Endometrium (tissue), 2 donors: ENCODE measurements at regions not wholly inside any gene's neighbourhood (a gene's known extent, or its start where the extent isn't known, plus 50 kb on each side); places are given as distances from the start of the nearest gene placed in this dataset.

Source experiments
- FAIRE-seq: peaks from 2 replicates; lab custom pipeline; 2012; peaks lifted over from hg19 to GRCh38; lab: Jason Lieb, UNC
- donor health status: control.
- donor health status: control.

DNA sequence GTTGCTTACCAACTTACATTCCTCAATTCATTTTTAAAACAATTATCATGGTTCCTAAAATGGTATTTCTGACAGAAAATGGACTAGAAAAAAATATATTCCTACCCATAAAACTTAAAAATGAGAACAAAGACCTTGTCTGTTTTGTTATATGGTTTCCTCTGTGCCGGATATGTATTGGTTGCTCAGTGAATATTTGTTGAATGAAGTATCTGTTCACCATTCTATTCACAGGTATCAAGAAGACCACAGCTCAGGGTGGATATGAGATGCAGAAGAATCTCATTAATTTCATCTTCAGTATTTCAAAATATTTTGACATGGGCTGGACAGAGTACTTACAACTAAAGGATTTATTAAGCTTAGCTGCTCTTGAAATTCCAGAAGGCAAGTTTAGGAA, 58.1 kb downstream of the TUSC7 start:
- no peak for FAIRE-seq

DNA sequence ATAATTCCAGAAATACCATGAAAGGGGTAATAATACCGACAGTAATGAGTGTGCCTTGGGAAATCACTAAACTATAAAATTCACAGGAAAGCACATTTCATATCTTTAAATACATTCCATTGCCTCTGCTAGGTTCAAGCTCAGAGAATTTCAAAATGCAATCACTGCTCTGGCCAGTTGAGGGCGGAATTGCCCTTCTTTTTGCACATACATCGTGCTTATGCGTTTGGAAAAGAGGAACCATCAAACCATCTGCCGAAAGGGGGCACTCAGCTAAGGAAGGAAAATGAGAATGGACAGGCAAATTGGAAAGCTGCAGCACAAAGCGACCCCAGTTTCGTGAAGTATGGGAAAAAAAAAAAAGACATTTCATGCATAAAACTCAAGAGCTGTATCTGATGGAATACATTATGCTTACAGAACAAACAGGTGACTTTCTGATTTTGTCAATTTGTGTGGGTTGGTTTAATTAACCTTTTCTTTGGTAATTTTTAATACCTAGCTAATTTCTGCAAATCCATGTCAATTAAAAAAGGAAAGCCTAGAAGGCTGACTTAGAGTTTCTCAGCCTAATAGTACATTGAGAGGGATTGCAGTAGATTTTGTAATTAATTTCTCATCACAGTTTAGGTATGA, 61.4 kb downstream of the TUSC7 start:
- peak; percentile 86 for FAIRE-seq

DNA sequence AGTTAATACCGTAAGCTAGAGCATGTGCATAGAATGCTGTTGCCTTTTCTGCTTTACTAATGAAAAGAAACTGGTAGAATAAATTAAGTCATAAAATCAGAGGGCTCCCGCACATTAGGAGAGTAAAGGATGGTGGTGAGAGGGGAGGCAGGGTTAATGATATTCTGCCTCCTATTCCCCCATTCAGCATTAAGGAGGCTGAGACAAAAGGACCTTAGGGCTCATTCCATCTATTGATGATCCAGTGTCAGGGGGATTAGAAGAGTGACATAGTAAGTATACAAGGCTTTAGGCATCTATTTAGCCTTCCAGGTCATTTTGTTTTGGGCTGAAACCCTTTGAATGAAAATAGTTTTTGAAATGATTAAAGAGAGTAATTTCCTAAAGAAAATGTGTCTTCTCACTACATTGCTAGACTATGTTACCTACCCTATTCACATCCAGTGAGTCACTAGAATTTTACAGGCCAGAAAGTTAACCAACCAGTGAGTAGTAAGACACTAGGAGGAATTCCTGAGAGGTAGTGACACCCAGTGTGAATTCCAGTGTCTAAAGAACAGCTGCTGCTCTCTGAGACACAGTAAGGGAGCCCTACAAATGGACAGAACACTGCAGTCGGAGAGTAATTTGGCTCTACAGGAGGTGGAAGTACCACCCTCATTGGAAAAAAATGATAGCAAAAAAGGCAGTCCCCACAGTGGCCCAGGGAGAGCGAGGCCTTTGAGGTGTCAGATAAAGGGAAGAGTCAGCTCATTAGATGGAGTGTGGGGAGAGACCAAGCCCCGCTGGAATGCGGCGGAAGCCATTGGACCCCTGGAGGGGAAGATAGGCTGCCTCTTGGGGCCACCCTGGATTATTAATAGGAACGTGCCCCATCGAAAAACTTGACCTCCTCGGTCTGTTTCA, 67.6 kb downstream of the TUSC7 start:
- no peak for FAIRE-seq

DNA sequence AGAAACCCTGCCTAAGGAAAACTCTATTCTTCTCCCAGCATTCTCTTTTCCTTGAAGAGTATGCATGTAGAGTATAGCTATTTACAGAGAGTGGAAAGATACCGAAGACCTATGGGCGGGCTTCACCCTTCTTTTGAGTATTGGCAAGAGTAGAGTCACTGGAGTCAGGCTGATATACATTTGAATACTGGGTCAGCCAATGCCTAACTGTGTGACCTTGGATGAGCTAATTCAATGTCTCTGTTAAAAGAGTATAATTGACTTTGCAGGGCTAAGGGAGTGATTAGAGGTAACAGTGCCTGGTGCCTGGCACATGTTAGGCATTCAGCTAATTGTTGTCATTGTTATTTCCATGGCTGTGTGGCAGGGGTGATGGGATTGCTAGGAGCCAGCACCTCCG, 75.6 kb downstream of the TUSC7 start:
- FAIRE-seq = no peak

DNA sequence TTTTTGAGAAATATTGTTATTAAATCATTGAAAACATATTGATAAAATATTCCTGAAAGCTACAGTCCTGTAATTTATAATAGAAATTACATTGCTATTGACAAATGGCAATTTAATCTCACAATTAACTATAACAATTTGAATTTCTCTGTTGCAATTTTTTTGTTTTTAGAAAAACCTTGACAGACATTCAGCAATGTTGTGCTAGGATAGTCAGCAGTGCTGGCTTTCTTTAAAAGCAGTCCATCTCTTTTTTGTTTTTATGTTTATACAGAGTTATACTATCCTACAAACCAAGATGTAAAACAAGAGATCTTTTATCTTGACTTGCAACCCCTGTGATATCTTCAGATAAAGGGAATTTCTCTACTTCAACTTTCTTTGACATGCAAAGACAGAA, 93.1 kb downstream of the TUSC7 start:
- FAIRE-seq = no peak

DNA sequence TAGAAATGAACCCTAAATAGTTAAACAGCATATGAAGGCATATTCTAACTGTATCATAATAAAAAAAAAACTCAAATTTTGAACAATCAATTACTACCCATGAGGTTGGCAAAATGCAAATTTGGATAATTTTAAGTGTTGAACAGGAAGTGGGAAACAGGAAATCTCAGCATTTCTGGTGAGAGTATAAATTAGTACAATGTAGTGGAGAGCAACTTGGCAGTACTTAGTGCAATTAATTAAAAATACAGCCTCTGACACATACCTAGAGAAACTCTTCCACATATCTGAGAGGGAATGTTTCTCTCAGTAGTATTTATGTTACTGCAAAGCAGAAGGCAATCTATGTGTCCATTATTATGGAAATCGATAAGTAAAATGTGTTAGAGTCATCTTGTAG, 96.8 kb downstream of the TUSC7 start:
- no peak for FAIRE-seq

DNA sequence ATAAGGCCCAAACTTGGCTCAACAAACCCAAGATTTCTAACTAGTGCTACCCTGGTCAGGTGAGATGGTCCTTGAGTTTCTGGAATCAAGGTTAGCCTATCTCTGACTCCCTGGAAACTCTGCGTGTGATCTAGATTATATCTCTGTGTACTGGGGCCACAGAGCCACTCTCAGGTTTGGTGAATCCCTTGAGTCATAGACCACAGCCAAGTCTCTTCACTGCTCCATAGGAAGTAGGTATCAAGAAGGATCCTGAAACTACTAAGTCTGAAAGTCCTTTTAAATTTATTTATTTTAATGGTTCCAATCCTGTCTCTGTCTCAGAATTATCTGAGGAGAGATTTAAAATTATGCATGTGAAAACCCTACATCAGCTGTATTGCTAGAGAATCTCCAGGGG, 99.1 kb downstream of the TUSC7 start:
- no peak for FAIRE-seq

DNA sequence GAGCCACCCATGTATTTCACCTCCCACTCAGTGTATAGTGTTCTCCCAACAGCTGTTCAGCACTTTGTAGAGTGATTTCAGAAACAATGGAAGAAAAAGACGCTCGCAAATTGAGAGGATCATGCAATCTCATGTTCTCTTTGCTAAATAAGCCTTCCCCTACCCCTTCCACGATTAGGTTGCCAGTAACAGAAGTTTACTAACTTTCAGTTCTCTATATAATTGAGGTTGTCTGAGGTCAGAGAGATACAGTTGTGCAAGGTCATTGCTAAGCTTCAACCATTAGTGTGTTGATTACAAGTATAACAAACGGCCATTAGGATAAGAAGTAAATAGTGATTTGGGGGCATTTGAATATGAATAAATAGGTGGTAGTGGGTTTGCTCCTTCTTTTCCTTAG, 99.6 kb downstream of the TUSC7 start:
- FAIRE-seq = no peak

DNA sequence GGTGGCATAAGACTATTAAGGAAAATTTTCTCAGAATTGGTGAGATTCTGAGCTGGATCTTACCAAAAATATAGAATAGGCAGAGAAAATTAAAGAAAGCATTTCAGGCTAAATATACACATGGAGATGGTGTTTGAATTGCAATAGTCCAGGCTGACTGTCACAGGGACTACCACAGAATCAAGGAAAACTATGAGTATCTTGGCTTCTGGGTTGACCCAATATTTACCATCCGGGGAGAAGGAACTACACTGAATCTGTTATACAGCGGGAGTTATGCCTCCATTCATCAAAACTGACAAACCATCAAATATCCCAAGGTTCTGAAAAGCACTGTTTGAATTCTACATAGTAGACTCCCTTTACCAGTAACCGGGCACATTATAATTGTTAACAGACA, 102.2 kb downstream of the TUSC7 start:
- FAIRE-seq = no peak

DNA sequence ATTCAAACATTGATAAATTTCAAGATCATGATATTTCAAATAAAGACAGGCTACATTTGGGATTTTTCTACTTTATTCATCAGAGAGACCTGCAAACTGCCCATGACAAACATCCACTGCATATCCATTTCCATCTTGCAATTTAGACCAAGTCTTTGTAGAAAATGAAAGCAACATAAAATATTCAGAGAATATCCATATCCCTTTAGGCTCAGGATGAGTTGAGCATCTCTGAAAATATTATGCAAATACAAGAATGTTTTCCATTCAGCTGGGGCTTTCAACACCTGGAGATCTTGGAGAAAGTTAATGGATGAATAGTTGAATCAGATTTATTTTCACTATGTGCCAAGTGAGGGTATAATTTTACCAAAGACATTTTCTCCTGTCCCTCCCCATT, 103.4 kb downstream of the TUSC7 start:
- no peak for FAIRE-seq

DNA sequence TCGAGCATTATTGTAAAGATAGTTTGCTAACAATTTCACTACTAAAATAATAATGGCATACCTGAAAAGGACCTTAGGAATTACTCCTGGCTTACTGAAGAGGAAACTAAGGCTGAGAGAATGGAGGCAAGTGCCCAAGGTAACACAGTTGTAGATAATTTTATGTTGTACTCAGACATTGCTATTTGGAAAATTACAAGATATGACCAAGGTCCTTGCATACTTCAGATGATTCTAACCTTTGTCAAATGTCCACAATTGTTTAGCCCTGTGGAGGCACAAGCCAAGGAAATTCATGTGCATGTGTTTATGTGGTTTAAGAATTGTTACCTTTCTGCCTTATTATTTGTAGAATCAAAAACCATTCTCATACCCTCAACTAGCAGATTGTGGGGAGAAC, 105.7 kb downstream of the TUSC7 start:
- FAIRE-seq = no peak

DNA sequence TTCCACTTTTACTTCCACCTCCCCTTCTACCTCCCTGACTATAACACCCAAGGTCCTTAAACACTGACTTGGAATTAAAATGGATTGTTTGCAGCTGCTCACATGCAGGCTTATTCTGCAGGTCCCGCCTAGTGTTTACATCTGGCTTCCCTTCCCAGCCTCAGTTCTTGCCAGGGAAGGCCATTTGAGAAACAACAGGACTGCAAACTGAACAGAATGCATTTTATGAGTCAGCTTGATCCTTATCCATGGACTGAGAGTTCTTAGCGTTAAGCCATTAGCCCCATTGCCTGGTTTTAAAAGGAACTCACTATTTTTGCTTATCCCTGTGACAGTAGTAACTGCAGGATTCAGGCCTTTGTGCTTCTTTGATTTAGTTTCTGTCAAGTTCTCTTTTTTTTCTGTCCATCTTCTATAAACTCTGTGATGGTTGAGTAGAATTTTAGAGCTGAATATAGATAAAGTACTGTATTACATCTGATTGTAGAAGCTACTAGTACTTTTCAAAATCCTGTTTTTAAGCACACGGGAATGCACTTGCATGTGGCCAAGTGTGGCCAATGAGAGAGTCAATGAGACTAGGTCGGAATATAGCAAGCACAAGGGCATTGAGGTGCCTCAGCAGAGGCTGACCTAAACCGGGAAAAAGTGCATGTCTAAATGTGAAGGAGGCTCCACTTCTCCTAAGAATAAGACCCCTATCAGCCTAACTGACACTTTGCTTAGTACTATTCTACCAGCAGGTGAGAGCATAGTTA, 106.4 kb downstream of the TUSC7 start:
- peak; percentile 86 for FAIRE-seq

DNA sequence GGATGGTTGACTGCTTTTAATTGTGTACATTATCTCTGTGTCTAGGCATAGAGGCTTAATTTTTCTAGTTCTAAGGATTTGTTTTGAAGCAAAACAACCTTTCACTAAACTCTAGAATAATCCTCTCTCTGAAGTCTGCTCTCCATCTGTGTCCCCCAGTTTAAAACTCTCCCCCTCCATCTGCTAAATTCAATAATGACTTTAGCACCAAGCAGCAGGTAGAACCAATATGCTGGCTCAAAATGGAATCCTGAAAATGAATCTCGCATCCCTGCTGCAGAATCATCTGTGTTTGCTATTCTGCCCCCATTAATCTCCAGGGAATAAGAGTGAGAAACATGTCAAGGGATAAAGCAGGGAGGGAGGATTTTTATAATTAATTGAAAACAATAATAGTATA, 111.8 kb downstream of the TUSC7 start:
- FAIRE-seq = no peak

DNA sequence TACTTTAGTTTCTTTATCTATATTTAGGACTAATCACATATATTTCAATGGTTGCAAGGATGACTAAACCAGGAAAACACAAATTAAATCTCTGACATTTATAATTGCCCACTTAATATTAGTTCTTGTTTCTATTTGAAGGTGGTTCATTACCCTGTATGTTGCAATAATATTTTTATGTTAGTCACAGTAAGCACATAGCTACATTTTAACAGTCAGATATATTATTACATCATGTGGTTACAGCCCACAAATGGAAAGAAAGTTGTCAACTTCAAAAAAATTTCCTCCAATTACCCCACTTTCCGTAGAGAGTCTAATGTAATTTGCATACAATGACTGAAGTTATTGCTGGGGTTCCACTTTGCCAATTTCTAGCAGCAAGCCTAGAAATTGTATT, 114.6 kb downstream of the TUSC7 start:
- FAIRE-seq = no peak

DNA sequence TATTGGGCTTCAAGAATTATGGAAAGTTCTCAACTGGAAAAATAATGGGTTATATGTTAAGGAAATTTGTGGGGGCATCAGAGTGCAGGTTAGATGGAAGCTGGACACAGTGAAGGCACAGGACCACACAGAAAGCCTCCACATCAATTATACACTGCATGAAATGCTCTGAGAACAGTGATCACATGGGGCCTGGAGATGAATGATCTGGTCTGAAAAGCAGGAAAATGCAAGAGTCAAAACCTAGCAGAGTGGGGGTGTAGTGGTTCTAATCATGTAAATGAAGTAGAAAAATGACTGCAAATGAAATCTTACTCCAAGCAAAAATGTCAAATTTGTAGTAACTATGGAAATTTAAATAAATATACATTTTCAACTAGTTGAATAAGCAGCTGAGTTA, 123.6 kb downstream of the TUSC7 start:
- FAIRE-seq = no peak

DNA sequence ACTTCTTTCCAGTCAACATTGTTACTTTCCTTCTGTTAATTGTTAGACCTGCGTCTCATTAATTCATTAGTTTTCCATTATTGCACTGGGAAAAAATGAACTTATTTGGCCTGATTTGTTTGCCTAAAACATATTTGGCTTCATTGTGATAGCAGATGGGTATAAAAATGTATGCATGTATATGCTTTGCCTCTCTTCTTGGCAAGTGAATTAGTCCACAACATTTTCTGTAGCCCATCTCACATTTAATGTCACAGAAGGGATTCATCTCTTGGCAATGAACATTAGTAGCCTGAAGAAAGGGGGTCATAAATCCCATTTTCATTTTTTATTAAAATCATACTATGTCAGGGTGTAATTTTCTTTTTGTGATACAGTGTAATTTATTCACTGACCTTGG, 125.2 kb downstream of the TUSC7 start:
- FAIRE-seq = no peak

DNA sequence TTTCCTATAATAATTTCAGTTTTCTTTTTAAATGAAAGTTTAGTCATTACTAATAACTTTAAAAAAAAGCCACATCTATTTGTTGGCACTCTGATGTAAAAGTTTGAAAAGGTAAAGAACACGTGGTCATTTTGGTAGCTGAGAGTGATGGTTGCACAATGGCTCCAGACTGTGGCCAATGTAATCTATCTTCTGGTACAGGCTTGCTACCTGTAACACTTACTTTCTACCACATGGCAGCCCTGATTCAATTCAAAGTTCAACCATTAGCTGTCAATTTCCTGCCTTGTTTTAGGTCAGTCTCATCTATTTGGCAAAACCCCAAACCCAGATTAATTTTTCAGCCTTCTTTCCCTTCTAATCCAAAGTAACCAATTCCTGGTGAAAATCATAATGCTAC, 126.1 kb downstream of the TUSC7 start:
- no peak for FAIRE-seq

DNA sequence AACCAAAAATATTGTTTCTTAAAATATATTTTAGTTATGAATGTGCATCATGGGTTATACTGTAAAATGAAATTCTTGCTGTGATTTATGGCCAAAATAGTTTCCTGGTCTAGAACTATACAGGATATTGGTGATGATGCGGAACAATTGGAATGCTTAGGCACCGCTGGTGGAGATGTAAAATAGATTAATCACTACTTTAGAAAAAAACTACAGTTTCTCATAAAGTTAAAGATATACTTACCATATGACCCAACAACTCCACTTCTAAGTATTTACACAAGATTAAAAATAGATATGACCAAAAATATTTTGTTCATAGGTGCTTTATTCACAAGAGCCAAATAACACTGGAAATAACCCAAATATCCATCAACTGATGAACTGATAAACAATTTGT, 126.7 kb downstream of the TUSC7 start:
- no peak for FAIRE-seq

DNA sequence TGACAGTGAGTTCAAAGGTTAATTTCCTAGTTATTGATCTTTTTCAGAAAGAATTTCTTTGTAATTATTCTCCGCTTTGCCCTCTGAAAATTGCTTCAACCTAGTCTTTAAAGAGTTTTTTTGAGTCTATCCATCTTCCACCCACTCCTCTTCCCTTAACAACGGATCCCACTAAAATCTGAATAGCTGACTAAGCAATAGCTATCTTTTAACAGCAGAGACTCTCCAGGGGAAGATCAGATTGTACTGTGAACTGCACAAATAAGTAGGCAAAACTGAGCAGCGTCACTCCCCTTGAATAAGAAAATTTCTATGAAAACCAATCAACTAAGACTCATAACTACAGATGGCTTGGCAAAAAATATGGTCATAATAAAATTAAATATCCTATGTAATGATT, 127.9 kb downstream of the TUSC7 start:
- no peak for FAIRE-seq

DNA sequence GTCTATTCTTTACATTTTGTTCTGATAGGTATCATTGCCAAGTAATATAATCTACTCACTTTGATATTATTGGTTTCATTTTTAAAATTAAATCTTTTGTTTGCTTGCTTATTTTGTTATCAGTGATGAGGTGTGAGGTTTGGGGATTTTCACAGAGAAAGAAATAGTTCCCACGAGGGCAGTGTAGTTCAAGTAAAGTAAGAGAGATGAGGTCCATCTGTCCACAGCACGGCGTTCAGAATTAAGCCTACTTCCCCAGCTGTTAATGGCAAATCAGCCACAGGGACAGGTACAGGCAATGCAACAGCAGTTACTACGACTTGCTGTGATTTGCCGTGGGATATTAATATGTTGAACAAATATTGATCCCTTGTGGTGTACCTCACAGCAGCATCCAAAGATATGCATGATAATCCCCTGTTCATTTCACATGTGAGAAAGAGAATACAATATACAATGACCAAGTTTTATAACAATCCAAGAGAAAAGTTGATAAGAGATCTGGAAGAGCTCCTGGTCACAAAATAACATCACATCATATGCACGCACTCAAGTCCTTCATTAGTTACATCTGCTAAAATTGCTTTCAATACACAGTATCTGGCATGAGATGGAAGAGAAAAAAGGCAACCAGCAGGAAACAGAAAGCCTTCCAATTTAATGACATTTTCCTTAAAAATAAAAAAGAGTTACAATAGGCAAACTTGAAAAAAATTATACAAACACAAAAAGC, 131.6 kb downstream of the TUSC7 start:
- FAIRE-seq = no peak

DNA sequence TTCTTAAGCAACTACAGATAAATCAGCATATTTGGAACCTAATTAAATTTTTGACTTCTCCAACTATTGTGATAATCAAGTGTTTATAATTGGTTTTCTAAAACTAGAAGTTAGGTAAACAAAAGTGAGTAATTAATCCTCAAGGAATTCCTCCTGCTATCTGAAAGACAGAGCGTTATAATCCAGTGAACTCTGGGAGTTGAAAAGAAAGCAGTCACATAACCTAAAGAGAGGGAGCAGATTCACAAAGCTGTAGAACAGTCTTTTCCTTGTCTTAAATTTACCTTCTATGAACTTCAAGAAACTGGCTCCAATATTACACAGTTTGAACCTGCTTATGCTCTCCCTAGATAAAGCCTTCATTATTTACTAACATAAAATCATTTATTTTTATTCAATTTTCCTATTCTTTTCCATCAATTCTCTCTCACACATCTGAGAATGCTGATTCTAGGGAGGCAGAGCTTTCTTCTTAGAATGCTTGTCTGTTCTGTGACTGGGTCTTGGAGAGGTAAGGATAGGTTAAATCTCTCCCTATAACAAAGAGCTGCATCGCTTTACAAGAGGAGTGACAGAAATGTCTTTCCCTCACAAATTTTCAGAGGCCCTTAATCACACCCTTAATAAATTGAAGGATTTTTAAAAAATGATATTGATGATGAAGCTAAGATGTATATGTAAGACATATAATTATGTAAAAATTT, 132.8 kb downstream of the TUSC7 start:
- FAIRE-seq = no peak
